Adrenal gland (tissue), 5 donors: ENCODE measurements at regions not wholly inside any gene's neighbourhood (a gene's known extent, or its start where the extent isn't known, plus 50 kb on each side); places are given as distances from the start of the nearest gene placed in this dataset.
"Not testable (repeated sequence)": the region's sequence is repeated elsewhere in the genome, so short reads cannot be mapped to it uniquely, and the experiment has no call there.

ENCODE experiments used
- POLR2A ChIP-seq, 2 donors: fragments of 450-650 bp; IDR thresholded peaks; one replicate each; pipeline ENCODE4 v1.6.1; 2017; ENCODE audit warnings: antibody characterized with exemption in 2 of 2, mild to moderate bottlenecking in 2 of 2, moderate library complexity in 1 of 2
- TF ChIP-seq, protein P1 (sequence below), 6 experiments: fragments of 450-650 bp in 4 of 6; fragments of 200-600 bp in 2 of 6; sonication (generic) in 1 of 6; IDR thresholded peaks; 1 replicate in 5 of 6; 2 replicates in 1 of 6; pipeline versions ENCODE4 v1.5.1 to v1.8.0; 2016 to 2021; ENCODE audit warnings: antibody characterized with exemption in 6 of 6, mild to moderate bottlenecking in 2 of 6, moderate library complexity in 1 of 6
- donor health status: DM: no; HTN: no; CAD: no.

DNA sequence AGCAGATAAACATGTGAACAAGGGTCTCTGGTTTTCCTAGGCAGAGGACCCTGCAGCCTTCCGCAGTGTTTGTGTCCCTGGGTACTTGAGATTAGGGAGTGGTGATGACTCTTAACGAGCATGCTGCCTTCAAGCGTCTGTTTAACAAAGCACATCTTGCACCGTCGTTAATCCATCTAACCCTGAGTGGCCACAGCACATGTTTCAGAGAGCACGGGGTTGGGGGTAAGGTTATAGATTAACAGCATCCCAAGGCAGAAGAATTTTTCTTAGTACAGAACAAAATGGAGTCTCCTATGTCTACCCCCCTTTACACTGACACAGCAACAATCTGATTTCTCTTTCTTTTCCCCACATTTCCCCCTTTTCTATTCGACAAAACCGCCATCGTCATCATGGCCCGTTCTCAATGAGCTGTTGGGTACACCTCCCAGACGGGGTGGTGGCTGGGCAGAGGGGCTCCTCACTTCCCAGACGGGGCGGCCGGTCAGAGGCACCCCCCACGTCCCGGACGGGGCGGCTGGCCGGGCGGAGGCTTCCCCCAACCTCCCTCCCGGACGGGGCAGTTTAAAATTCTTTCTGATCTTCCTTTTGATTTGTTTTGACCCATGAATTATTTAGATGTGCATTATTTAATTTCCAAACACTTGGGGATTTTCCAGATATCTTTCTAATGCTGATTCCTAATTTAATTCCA is 171.7 kb upstream of the RAB6C start:
- TF ChIP-seq, protein P1, sequence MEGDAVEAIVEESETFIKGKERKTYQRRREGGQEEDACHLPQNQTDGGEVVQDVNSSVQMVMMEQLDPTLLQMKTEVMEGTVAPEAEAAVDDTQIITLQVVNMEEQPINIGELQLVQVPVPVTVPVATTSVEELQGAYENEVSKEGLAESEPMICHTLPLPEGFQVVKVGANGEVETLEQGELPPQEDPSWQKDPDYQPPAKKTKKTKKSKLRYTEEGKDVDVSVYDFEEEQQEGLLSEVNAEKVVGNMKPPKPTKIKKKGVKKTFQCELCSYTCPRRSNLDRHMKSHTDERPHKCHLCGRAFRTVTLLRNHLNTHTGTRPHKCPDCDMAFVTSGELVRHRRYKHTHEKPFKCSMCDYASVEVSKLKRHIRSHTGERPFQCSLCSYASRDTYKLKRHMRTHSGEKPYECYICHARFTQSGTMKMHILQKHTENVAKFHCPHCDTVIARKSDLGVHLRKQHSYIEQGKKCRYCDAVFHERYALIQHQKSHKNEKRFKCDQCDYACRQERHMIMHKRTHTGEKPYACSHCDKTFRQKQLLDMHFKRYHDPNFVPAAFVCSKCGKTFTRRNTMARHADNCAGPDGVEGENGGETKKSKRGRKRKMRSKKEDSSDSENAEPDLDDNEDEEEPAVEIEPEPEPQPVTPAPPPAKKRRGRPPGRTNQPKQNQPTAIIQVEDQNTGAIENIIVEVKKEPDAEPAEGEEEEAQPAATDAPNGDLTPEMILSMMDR (IDR thresholded peaks at IDR 0.05), result not testable (repeated sequence)
- TF ChIP-seq POLR2A (IDR thresholded peaks at IDR 0.05), result not testable (repeated sequence)
